PC-9 (cell line): ENCODE measurements at regions not wholly inside any gene's neighbourhood (a gene's known extent, or its start where the extent isn't known, plus 50 kb on each side); places are given as distances from the start of the nearest gene placed in this dataset.

Experiments used
- BruUV-seq: library from RNA; stranded (reverse); fragments of 400-500 nt; replicated peaks from 2 replicates; lab custom pipeline; 2021; lab: Mats Ljungman, UMichigan
- CTCF ChIA-PET: fragments of 300-600 bp; sonication (Branson Sonifier 250); formaldehyde crosslinking; loops from one replicate; lab custom pipeline; 2022; ENCODE audit warnings: antibody characterized with exemption; lab: Charles Lee
- POLR2A ChIA-PET: fragments of 300-600 bp; sonication (Branson Sonifier 250); formaldehyde crosslinking; loops from one replicate; lab custom pipeline; 2022; ENCODE audit warnings: antibody characterized with exemption; ENCODE audit not compliant: unreplicated experiment; lab: Charles Lee
- DNase-seq, 2 experiments: peaks; one replicate each; pipeline versions ENCODE4 v3.0.0 to v3.0.0-alpha.2; 2015 to 2022; ENCODE audit warnings: mixed read lengths in 1 of 2
- H2AFZ ChIP-seq: fragments of 200-600 bp; sonication (generic); 2 replicates; pipeline ENCODE4 v1.8.1; 2017; ENCODE audit warnings: antibody characterized with exemption
- H3F3A ChIP-seq: fragments of 200-600 bp; sonication (generic); 2 replicates; pipeline ENCODE4 v1.8.1; 2017; ENCODE audit warnings: antibody characterized with exemption, mild to moderate bottlenecking, low read depth; ENCODE audit not compliant: insufficient read depth
- H3K27ac ChIP-seq: fragments of 200-600 bp; sonication (generic); 2 replicates; pipeline ENCODE4 v1.6.1; 2016; ENCODE audit warnings: mixed run types
- H3K27me3 ChIP-seq: fragments of 200-600 bp; sonication (generic); 2 replicates; pipeline ENCODE4 v1.6.1; 2016; ENCODE audit warnings: low read depth, mixed run types; ENCODE audit not compliant: insufficient read depth
- H3K36me3 ChIP-seq: fragments of 200-600 bp; sonication (generic); 2 replicates; pipeline ENCODE4 v1.6.1; 2016; ENCODE audit warnings: low read depth, mixed run types
- H3K4me1 ChIP-seq: fragments of 200-600 bp; sonication (generic); replicated peaks from 2 replicates; pipeline ENCODE4 v1.6.1; 2016; ENCODE audit warnings: mixed run types; ENCODE audit not compliant: insufficient read depth
- H3K4me2 ChIP-seq: fragments of 200-600 bp; sonication (generic); 2 replicates; pipeline ENCODE4 v1.6.1; 2017; ENCODE audit warnings: mixed run types
- H3K4me3 ChIP-seq: fragments of 200-600 bp; sonication (generic); 2 replicates; pipeline ENCODE4 v1.6.1; 2016; ENCODE audit warnings: mixed run types
- H3K79me2 ChIP-seq: fragments of 200-600 bp; sonication (generic); 2 replicates; pipeline ENCODE4 v1.6.1; 2017; ENCODE audit warnings: low read depth, mixed run types
- H3K9me2 ChIP-seq: fragments of 200-600 bp; sonication (generic); 2 replicates; pipeline ENCODE4 v1.8.1; 2017; ENCODE audit warnings: mild to moderate bottlenecking; ENCODE audit not compliant: insufficient read depth
- H3K9me3 ChIP-seq: fragments of 200-600 bp; sonication (generic); 2 replicates; pipeline ENCODE4 v1.8.1; 2016; ENCODE audit warnings: low read depth; ENCODE audit not compliant: insufficient read depth
- H4K20me1 ChIP-seq: fragments of 200-600 bp; sonication (generic); 2 replicates; pipeline ENCODE4 v1.8.1; 2017; ENCODE audit not compliant: insufficient read depth
- EZH2 ChIP-seq: fragments of 200-600 bp; sonication (generic); IDR thresholded peaks from 2 replicates; pipeline ENCODE4 v1.8.0; 2017; ENCODE audit warnings: antibody characterized with exemption, low read depth
- intact Hi-C: fragments of 100-400 bp; cut with micrococcal nuclease; formaldehyde crosslinking; loops from one replicate; pipeline ENCODE4 v1.10.0; 2022; ENCODE audit not compliant: unreplicated experiment
- TF ChIP-seq, protein P1 (sequence below): fragments of 200-600 bp; sonication (generic); conservative IDR thresholded peaks from 2 replicates; pipeline ENCODE4 v1.6.1; 2017; ENCODE audit warnings: mixed run types, antibody characterized with exemption, mild to moderate bottlenecking, moderate library complexity

DNA sequence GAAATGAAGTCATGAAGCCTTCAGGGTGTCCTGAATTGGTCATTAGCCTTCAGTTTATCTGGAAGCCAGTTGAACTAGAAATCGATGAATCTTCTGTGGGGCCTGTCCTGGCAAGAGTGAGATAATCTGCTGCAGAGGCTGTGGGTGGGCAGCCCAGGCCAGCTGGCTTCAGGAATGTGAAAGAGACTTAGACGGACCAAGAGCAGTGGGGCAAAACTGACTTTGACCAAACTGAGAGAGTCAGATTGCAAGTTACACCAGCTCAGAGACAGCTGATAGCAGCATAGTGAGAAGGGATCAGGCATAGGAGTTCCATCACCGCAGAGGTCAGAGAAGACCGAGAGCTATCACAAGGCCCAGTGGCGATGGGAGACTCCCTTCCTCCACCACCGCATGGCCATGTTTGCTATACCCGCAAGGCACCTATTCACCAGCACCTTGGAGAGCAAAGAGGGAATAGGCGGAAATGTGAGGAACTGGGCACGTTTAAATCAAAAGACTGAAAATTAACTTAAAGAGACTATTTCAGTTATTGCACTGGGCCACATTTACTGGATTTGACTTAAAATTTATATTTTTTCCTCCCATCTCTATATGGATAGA, 50.0 kb upstream of the GLIS3 start:
- Histone ChIP-seq H4K20me1 (no peaks in the 10 kb centered on the region), H3K9me2 (no peaks in the 10 kb centered on the region), H2AFZ (no peak overlapping the region), H3F3A (no peaks in the 10 kb centered on the region), H3K9me3 (no peaks in the 10 kb centered on the region), H3K36me3 (no peaks in the 10 kb centered on the region), H3K27me3 (no peaks in the 10 kb centered on the region), H3K79me2 (no peaks in the 10 kb centered on the region), H3K27ac (no peak overlapping the region), H3K4me3 (no peak overlapping the region), H3K4me1 (no peaks in the 10 kb centered on the region), H3K4me2 (no peak overlapping the region)
- ChIA-PET CTCF (interaction anchor here (1.0 kb wide), 1 partner anchor 12 kb away, joined by 3 read pairs; no protein-coding TSS in a partner anchor), POLR2A (no interaction called here)
- DNase-seq: no peak
- intact Hi-C loops: no loop called here
- no TSS peak for BruUV-seq
- no peak for TF ChIP-seq EZH2
- TF ChIP-seq, protein P1, sequence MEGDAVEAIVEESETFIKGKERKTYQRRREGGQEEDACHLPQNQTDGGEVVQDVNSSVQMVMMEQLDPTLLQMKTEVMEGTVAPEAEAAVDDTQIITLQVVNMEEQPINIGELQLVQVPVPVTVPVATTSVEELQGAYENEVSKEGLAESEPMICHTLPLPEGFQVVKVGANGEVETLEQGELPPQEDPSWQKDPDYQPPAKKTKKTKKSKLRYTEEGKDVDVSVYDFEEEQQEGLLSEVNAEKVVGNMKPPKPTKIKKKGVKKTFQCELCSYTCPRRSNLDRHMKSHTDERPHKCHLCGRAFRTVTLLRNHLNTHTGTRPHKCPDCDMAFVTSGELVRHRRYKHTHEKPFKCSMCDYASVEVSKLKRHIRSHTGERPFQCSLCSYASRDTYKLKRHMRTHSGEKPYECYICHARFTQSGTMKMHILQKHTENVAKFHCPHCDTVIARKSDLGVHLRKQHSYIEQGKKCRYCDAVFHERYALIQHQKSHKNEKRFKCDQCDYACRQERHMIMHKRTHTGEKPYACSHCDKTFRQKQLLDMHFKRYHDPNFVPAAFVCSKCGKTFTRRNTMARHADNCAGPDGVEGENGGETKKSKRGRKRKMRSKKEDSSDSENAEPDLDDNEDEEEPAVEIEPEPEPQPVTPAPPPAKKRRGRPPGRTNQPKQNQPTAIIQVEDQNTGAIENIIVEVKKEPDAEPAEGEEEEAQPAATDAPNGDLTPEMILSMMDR: no peak
